Right lobe of liver (tissue), 4 donors: ENCODE measurements at regions not wholly inside any gene's neighbourhood (a gene's known extent, or its start where the extent isn't known, plus 50 kb on each side); places are given as distances from the start of the nearest gene placed in this dataset.

ENCODE experiments used
- CTCF ChIP-seq, 4 donors: fragments of 200-600 bp in 3 of 4; fragments of 450-650 bp in 1 of 4; IDR thresholded peaks; one replicate each; pipeline versions ENCODE4 v1.5.1 to v1.8.0; 2016 to 2022; ENCODE audit warnings: antibody characterized with exemption in 4 of 4, mild to moderate bottlenecking in 2 of 4
- POLR2A ChIP-seq: fragments of 450-650 bp; IDR thresholded peaks from one replicate; pipeline ENCODE4 v1.6.1; 2017; ENCODE audit warnings: antibody characterized with exemption, mild to moderate bottlenecking
- donor health status: DM: no; HTN: no; CAD: no.
- donor health status: DM: no; HTN: no; CAD: no.
- donor health status: DM: no; HTN: yes; CAD: no.

DNA sequence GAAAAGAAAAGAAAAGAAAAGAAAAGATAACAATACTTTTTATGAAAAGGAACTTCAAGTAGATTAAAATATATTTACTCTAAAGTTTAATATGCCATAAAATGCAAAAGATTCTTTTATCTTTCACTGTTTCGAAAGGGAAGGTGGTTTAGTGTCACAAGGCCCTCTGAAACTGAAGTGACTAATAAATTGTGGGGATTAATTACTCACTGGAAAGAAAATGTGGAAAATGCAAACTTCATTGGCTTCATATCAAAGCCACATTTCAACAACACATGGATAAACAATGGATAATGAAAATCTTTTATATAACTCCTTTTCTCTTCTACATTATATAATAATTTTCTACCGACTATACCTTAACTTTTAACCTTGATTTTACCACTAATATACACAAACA, 320.5 kb upstream of the RSPO3 start:
- TF ChIP-seq POLR2A: no peak
- TF ChIP-seq CTCF (IDR thresholded peaks at IDR 0.05): no peak
